HG03280 (cell line): ENCODE measurements at regions not wholly inside any gene's neighbourhood (a gene's known extent, or its start where the extent isn't known, plus 50 kb on each side); places are given as distances from the start of the nearest gene placed in this dataset.
"Not testable (repeated sequence)": the region's sequence is repeated elsewhere in the genome, so short reads cannot be mapped to it uniquely, and the experiment has no call there.

ENCODE experiments used
- ATAC-seq: cut with Tn5 transposase; IDR thresholded peaks from one replicate; pipeline ENCODE4 v1.9.1; 2021; ENCODE audit warnings: mild to moderate bottlenecking, moderate library complexity; ENCODE audit not compliant: unreplicated experiment

DNA sequence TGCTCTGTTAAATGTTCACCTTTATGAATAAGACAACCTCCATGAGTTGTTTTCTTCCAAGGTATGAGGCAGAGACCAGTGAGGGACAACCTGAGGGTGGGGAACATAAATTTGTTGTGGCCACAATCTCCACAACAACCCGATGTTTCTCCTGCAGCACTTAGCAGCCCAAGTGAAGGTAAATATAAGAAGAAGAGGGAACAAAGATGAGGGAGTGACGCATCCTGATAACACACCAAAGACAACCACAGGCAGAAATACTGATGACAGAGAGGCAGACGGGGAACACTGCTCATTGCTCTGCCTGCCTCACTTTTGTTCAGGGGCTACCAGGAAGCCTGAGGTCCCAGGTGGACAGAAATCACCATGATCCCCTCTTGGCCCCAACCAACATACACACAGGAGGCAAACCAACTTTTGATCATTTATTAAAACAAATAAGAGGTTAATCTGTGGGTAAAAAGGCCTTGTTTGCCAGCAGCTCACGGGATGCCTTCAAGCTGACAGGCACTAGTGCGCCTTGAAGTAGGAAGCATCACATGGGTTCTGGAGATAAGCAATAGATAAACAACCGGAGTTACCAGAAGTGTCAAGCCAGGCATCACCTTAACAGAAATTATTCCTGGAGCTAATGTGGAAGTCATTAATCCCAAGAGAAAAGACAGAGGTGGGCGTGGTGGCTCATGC, 104.9 kb upstream of the ALDH3B2 start:
- not testable (repeated sequence) for ATAC-seq

- ATAC-seq, result no peak
Measured at GRCh38 chr11:67776852-67777520, 102.6 kb upstream of the ALDH3B2 start.

GRCh38 chr11:67774175-67774574, 99.8 kb upstream of the ALDH3B2 start:
- not testable (repeated sequence) for ATAC-seq

DNA sequence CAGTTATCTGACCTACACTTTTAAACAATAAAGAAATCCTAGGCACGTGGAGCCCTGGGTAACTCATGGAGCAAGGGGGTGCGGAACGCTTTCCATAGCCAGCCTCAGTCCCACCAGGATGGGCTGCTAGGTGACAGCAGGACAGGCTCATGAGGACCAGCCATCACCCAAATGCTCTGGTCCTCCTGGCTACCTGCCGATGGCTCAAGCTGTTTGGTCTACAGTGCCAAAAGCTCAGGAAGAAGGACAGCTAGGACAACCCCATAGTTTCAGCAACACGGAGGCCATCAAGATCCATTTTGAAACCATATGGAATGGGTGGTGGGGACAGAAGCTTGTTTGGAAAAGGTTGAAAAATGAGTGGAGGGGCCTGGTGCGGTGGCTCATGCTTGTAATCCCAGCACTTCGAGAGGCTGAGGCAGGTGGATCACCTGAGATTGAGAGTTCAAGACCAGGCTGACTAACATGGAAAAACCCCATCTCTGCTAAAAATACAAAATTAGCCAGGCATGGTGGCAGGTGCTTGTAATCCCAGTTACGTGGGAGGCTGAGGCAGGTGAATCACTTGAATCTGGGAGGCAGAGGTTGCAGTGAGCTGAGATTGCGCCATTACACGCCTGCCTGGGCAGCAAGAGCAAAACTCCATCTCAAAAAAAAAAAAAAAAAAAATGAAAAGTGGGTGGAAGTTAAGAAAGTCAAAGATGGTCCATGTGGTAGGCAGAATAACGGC, 93.7 kb upstream of the ALDH3B2 start:
- not testable (repeated sequence) for ATAC-seq

GRCh38 chr11:67761211-67761610, 86.8 kb upstream of the ALDH3B2 start:
- not testable (repeated sequence) for ATAC-seq

- not testable (repeated sequence) for ATAC-seq
Measured at GRCh38 chr11:67759321-67759720, 84.9 kb upstream of the ALDH3B2 start.

GRCh38 chr11:67758467-67758866, 84.0 kb upstream of the ALDH3B2 start:
- not testable (repeated sequence) for ATAC-seq

GRCh38 chr11:67758009-67758408, 83.6 kb upstream of the ALDH3B2 start:
- ATAC-seq, result not testable (repeated sequence)

GRCh38 chr11:67753820-67754219, 79.4 kb upstream of the ALDH3B2 start:
- not testable (repeated sequence) for ATAC-seq

- ATAC-seq, result no peak
Measured at GRCh38 chr11:67745181-67745726, 70.8 kb upstream of the ALDH3B2 start.

DNA sequence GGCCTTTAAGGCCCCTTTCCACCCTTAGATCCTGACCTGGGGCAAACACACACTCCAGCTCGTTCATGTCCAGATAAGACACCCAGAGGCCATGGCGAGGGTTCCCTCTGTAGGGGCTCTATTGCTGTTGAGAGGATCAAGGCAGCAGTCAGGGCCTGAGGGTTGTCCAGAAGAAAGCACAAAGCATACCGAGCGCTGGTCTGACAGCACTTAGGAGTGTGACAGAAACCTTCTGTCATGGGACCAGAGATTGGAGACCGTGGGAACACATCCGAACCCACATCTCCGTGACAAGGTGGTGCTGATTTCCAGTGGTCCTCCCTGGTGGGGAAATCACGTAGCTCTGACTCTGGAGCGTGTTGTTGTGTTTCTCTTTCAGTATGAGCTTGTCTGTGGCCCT, 69.8 kb upstream of the ALDH3B2 start:
- ATAC-seq, result not testable (repeated sequence)

DNA sequence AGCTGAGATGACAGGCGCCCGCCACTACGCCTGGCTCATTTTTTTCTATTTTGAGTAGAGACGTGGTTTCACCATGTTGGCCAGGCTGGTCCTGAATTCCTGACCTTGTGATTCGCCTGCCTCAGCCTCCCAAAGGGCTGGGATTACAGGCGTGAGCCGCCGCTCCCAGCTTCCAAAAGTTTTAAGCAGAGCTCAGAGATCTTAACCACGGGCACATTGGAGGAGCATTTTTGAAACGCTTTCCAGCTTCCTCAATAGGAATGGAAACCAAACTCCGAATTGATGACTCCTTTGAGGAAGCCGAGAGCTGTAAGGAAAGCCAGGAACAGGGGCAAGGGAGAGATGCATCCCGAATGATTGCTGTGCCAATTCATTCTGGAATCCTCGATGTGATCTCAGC, 63.8 kb upstream of the ALDH3B2 start:
- ATAC-seq, result not testable (repeated sequence)

DNA sequence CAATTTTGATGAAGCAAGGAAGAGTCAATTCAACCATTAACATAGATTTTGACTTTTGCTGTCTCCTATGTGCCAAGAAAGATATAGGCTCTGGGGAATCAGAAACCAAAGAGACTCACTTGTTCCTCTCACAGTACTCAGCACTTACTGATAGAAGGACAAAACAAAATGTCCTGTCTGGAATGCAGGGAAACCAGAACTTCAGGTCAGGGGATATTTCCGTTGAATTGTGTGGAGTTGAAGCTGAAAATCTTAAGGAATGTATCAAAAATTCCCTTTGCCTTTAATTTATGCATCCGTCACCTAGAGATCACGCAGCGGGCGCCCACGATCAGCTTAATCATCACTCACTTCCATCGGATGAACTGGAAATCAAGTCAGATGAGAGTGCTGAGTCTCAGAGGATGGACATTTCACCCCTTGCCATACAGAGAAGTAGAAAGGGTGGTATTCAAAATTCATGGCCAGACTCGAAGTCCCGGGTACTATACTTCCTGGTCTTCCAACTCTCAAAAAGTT, 63.2 kb upstream of the ALDH3B2 start:
- ATAC-seq, result not testable (repeated sequence)

DNA sequence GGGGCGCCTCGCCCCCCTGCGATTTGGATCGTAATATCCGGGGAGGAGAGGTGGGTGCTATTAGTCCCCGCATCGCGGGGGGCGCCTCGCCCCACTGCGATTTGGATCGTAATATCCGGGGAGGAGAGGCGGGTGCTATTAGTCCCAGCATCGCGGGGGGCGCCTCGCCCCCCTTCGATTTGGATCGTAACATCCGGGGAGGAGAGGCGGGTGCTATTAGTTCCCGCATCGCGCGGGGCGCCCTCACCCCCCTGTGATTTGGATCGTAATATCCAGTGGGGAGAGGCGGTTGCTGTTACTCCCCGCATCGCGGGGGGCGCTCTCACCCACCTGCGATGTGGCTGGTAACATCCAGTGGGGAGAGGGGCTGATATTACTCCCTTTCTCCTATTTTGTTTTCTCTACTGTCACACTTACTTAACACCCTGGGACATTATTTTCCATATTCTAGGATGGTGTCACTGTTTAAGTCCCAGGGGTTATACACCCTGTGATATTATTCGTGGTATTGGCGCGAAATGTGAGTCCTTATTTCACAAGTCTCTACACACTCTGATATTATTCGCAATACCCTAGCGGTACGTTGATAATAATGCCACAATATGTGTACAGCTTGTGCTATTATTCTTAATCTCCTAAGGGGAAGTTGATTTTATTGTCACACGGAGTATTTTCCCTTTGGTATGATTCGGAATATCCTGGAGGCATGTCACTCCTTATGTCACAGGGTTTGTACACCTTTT, 57.8 kb upstream of the ALDH3B2 start:
- no peak for ATAC-seq

GRCh38 chr11:67731583-67731982, 57.2 kb upstream of the ALDH3B2 start:
- no peak for ATAC-seq

DNA sequence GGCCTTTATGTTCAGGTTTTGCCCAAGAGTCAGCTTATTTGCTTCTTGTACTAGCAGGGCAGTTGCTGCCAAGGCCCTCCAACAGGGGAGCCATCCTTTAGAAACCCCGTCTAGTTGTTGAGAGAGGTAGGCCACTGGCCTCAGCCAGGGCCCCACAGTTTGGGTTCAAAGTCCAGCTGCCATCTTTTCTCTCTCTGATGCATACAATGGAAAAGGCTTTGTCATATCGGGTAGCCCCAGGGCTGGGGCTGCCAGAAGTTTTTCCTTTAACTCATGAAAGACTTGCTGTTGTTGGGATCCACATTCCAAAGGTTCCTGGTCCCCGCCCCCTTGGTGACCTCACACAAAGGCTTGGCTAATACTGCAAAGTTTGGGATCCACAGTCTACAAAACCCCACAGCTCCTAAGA, 53.7 kb upstream of the ALDH3B2 start:
- not testable (repeated sequence) for ATAC-seq

DNA sequence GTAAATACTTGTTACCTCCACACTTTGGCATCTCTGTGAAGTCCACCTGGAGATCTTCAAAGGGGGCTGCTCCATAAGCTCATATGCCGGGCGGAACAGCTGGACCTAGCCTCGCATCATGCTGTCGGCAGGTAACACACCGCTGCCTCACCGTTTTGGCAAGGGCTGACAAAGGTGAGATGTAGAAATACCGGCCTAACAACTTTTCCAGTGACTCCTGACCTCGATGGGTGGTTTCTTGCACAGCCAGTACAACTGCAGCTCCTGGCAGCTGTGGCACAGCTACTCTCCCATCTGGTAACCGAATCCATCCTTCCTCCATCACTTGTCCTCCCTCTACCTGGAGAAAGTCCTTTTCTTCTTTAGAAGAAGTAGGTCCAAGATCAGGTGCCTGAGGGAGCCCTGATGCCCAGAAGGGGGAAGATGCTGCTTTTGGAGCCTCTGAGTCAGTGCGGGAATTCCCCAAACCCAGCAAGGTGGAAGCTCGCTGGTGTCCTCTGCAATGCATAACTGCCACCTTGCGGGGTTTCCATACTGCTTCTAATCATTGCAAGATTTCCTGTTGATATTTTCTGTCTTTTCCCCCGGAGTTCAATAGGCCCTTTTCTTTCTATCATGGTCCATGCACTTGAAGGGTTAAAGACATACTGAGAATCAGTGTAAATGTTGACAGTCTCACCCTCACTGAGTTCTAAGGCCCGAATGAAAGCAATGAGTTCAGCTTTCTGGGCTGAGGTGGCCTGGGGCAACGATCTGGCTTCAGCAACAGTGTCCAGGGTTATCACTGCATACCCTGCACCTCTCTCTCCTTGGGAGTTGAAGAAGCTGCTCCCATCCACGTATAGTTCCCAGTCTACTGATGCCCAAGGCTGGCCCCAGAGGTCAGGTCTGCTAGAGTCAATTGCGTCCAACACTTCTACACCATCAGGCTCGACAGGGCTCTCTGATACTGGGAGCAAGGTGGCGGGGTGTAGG, 52.9 kb upstream of the ALDH3B2 start:
- not testable (repeated sequence) for ATAC-seq
